ENCODE measurements at regions not wholly inside any gene's neighbourhood (a gene's known extent, or its start where the extent isn't known, plus 50 kb on each side); places are given as distances from the start of the nearest gene placed in this dataset.
"Not testable (repeated sequence)": the region's sequence is repeated elsewhere in the genome, so short reads cannot be mapped to it uniquely, and the experiment has no call there.

- Histone ChIP-seq H3K27ac (ENCODE audit: extremely low read depth, low read depth, low read length) (no peak overlapping the region), H3K4me3 (ENCODE audit: low read depth, low read length) (no peak overlapping the region), H3K36me3 (ENCODE audit: control insufficient read depth in 2 of 2, insufficient read depth in 1 of 2, low read length in 2 of 2) (no peaks in the 10 kb centered on the region), H3K4me1 (ENCODE audit: control insufficient read depth, insufficient read depth, low read length) (no peaks in the 10 kb centered on the region), H3K9me3 (ENCODE audit: control insufficient read depth, insufficient read depth, low read depth, low read length) (no peaks in the 10 kb centered on the region)
- ChIA-PET POLR2A (no interaction called here), CTCF (no interaction called here)
- TF ChIP-seq ZBTB49 (tag by site-specific recombination; IDR thresholded peaks at IDR 0.05; ENCODE audit: low read depth), result no peak
Observed at GRCh38 chr3:65265511-65265910, 577.7 kb upstream of the ADAMTS9 start.

GRCh38 chr3:65262548-65262947 is 574.7 kb upstream of the ADAMTS9 start:
- ChIA-PET CTCF (interaction anchor here (0.6 kb wide), 1 partner anchor 11 kb away, joined by 4 read pairs; no protein-coding TSS in a partner anchor), POLR2A (no interaction called here)
- no peak for TF ChIP-seq ZNF221 (tag by site-specific recombination; IDR thresholded peaks at IDR 0.05; ENCODE audit: borderline replicate concordance)
- Histone ChIP-seq H3K4me1 (ENCODE audit: control insufficient read depth, insufficient read depth, low read length) (no peaks in the 10 kb centered on the region), H3K27ac (ENCODE audit: extremely low read depth, low read depth, low read length) (no peak overlapping the region), H3K4me3 (ENCODE audit: low read depth, low read length) (no peak overlapping the region), H3K9me3 (ENCODE audit: control insufficient read depth, insufficient read depth, low read depth, low read length) (no peaks in the 10 kb centered on the region), H3K36me3 (ENCODE audit: control insufficient read depth in 2 of 2, insufficient read depth in 1 of 2, low read length in 2 of 2) (no peaks in the 10 kb centered on the region)

- CTCF ChIA-PET, result no interaction called here
Observed at GRCh38 chr3:65259946-65260345, 572.1 kb upstream of the ADAMTS9 start.

GRCh38 chr3:65252914-65253313 is 565.1 kb upstream of the ADAMTS9 start:
- H3K4me1 ChIP-seq (ENCODE audit: control insufficient read depth, insufficient read depth, low read length); H3K36me3 ChIP-seq (ENCODE audit: control insufficient read depth in 2 of 2, insufficient read depth in 1 of 2, low read length in 2 of 2); H3K27ac ChIP-seq (ENCODE audit: extremely low read depth, low read depth, low read length); H3K9me3 ChIP-seq (ENCODE audit: control insufficient read depth, insufficient read depth, low read depth, low read length); CTCF ChIA-PET; H3K4me3 ChIP-seq (ENCODE audit: low read depth, low read length): not testable (repeated sequence)
- peak; percentile 63; the same call in 1 of the 2 replicates for TF ChIP-seq ZNF146 (tag by site-specific recombination; IDR thresholded peaks at IDR 0.05)
- POLR2A ChIA-PET, result interaction anchor here (0.5 kb wide), 1 partner anchor 596 kb away, joined by 3 read pairs; no protein-coding TSS in a partner anchor

More at GRCh38 chr3:65259946-65260345, 572.1 kb upstream of the ADAMTS9 start:
- no peak overlapping the region for H3K4me3 ChIP-seq (ENCODE audit: low read depth, low read length)
- no peaks in the 10 kb centered on the region for H3K9me3 ChIP-seq (ENCODE audit: control insufficient read depth, insufficient read depth, low read depth, low read length)
- TF ChIP-seq ZNF610 (tag by site-specific recombination; IDR thresholded peaks at IDR 0.05; ENCODE audit: borderline replicate concordance) (no peak), ZNF660 (tag by site-specific recombination; IDR thresholded peaks at IDR 0.05) (no peak), ZEB2 (tag by site-specific recombination; IDR thresholded peaks at IDR 0.05) (no peak), SP3 (tag by site-specific recombination; IDR thresholded peaks at IDR 0.05) (no peak)
- H3K27ac ChIP-seq (ENCODE audit: extremely low read depth, low read depth, low read length), result no peak overlapping the region
- H3K4me1 ChIP-seq (ENCODE audit: control insufficient read depth, insufficient read depth, low read length), result no peaks in the 10 kb centered on the region
- POLR2A ChIA-PET, result no interaction called here
- H3K36me3 ChIP-seq (ENCODE audit: control insufficient read depth in 2 of 2, insufficient read depth in 1 of 2, low read length in 2 of 2), result no peaks in the 10 kb centered on the region

- ChIA-PET CTCF (no interaction called here), POLR2A (interaction anchor here (0.5 kb wide), 1 partner anchor 595 kb away, joined by 3 read pairs; no protein-coding TSS in a partner anchor)
- no peaks in the 10 kb centered on the region for H3K36me3 ChIP-seq (ENCODE audit: control insufficient read depth in 2 of 2, insufficient read depth in 1 of 2, low read length in 2 of 2)
- no peak overlapping the region for H3K27ac ChIP-seq (ENCODE audit: extremely low read depth, low read depth, low read length)
- no peaks in the 10 kb centered on the region for H3K4me1 ChIP-seq (ENCODE audit: control insufficient read depth, insufficient read depth, low read length)
- no peaks in the 10 kb centered on the region for H3K9me3 ChIP-seq (ENCODE audit: control insufficient read depth, insufficient read depth, low read depth, low read length)
- H3K4me3 ChIP-seq (ENCODE audit: low read depth, low read length), result no peak overlapping the region
- TF ChIP-seq ZNF391 (tag by site-specific recombination; IDR thresholded peaks at IDR 0.05; ENCODE audit: borderline replicate concordance, low read depth), result no peak
- TF ChIP-seq ZNF561 (tag by site-specific recombination; IDR thresholded peaks at IDR 0.05; ENCODE audit: borderline replicate concordance), result no peak
- no peak for TF ChIP-seq ZNF837 (tag by site-specific recombination; IDR thresholded peaks at IDR 0.05)
- no peak for TF ChIP-seq ZNF513 (tag by site-specific recombination; IDR thresholded peaks at IDR 0.05)
- TF ChIP-seq ZBTB7A (tag by site-specific recombination; IDR thresholded peaks at IDR 0.05; ENCODE audit: low read depth), result no peak
Observed at GRCh38 chr3:65252266-65252665, 564.5 kb upstream of the ADAMTS9 start.

Data from HEK293 (cell line).